HEK293 (cell line): ENCODE measurements at regions not wholly inside any gene's neighbourhood (a gene's known extent, or its start where the extent isn't known, plus 50 kb on each side); places are given as distances from the start of the nearest gene placed in this dataset.

ENCODE experiments used
- CTCF ChIA-PET: fragments of 350-600 bp; formaldehyde crosslinking; extraction: SDS; loops from one replicate; lab custom pipeline; 2021; ENCODE audit warnings: antibody characterized with exemption; lab: Yijun Ruan, JAX
- POLR2A ChIA-PET: fragments of 300-600 bp; formaldehyde crosslinking; extraction: SDS; loops from one replicate; lab custom pipeline; 2020; ENCODE audit warnings: antibody characterized with exemption, inconsistent platforms; lab: Yijun Ruan, JAX
- H3K27ac ChIP-seq: fragments of 200-500 bp; sonication (Bioruptor generic); 2 replicates; pipeline ENCODE4 v1.5.1; 2014; ENCODE audit warnings: low read depth, low read length, control low read depth, inconsistent platforms; ENCODE audit errors: extremely low read depth
- H3K36me3 ChIP-seq, 2 experiments: fragments of 200-500 bp in 1 of 2; sonication (Bioruptor generic) in 1 of 2; 1 replicate in 1 of 2; 2 replicates in 1 of 2; pipeline ENCODE4 v1.5.1; 2014 to 2017; ENCODE audit warnings: inconsistent platforms in 2 of 2, low read length in 2 of 2; ENCODE audit not compliant: control insufficient read depth in 2 of 2, insufficient read depth in 1 of 2
- H3K4me1 ChIP-seq: fragments of 200-500 bp; sonication (Bioruptor generic); 2 replicates; pipeline ENCODE4 v1.5.1; 2014; ENCODE audit warnings: mild to moderate bottlenecking, low read length, inconsistent platforms; ENCODE audit not compliant: control insufficient read depth, insufficient read depth
- H3K4me3 ChIP-seq: 2 replicates; pipeline ENCODE4 v1.5.1; 2011; ENCODE audit warnings: low read depth, mild to moderate bottlenecking, control low read depth, low read length, moderate library complexity
- H3K9me3 ChIP-seq: fragments of 200-500 bp; sonication (Bioruptor generic); 2 replicates; pipeline ENCODE4 v1.5.1; 2014; ENCODE audit warnings: low read depth, low read length, inconsistent platforms; ENCODE audit not compliant: control insufficient read depth, insufficient read depth
- ATF2 ChIP-seq: fragments of 450-650 bp; formaldehyde crosslinking; IDR thresholded peaks from 2 replicates; pipeline ENCODE4 v1.5.1; 2016; ENCODE audit warnings: missing biosample characterization, missing genetic modification characterization, low read depth
- EGR2 ChIP-seq: fragments of 450-650 bp; formaldehyde crosslinking; IDR thresholded peaks from 2 replicates; pipeline ENCODE4 v1.5.1; 2016; ENCODE audit warnings: low read depth, missing biosample characterization, missing genetic modification characterization
- KLF16 ChIP-seq: fragments of 450-650 bp; formaldehyde crosslinking; IDR thresholded peaks from 2 replicates; pipeline ENCODE4 v1.5.1; 2017; ENCODE audit warnings: missing biosample characterization, missing genetic modification characterization
- PRDM2 ChIP-seq: fragments of 450-650 bp; formaldehyde crosslinking; IDR thresholded peaks from 2 replicates; pipeline ENCODE4 v1.5.1; 2016; ENCODE audit warnings: missing biosample characterization, missing genetic modification characterization, borderline replicate concordance
- TCF7L2 ChIP-seq: IDR thresholded peaks from 2 replicates; pipeline ENCODE4 v1.6.1; 2011; ENCODE audit warnings: low read depth, mild to moderate bottlenecking, inconsistent platforms, low read length, moderate library complexity, borderline replicate concordance
- ZBTB26 ChIP-seq: fragments of 450-650 bp; formaldehyde crosslinking; optimal IDR thresholded peaks from 2 replicates; pipeline ENCODE3; 2016; ENCODE audit warnings: missing biosample characterization, mild to moderate bottlenecking, missing genetic modification characterization
- ZBTB49 ChIP-seq: fragments of 450-650 bp; formaldehyde crosslinking; IDR thresholded peaks from 2 replicates; pipeline ENCODE4 v1.5.1; 2016; ENCODE audit warnings: missing biosample characterization, missing genetic modification characterization, low read depth
- ZNF148 ChIP-seq: fragments of 450-650 bp; formaldehyde crosslinking; IDR thresholded peaks from 2 replicates; pipeline ENCODE4 v1.5.0; 2017; ENCODE audit warnings: missing biosample characterization, missing genetic modification characterization, borderline replicate concordance
- ZNF211 ChIP-seq: fragments of 450-650 bp; formaldehyde crosslinking; IDR thresholded peaks from 2 replicates; pipeline ENCODE4 v1.5.1; 2016; ENCODE audit warnings: low read depth, missing biosample characterization, missing genetic modification characterization
- ZNF26 ChIP-seq: fragments of 450-650 bp; formaldehyde crosslinking; IDR thresholded peaks from 2 replicates; pipeline ENCODE4 v1.5.1; 2016; ENCODE audit warnings: missing biosample characterization, missing genetic modification characterization
- ZNF350 ChIP-seq: fragments of 450-650 bp; formaldehyde crosslinking; IDR thresholded peaks from 2 replicates; pipeline ENCODE4 v1.5.0; 2017; ENCODE audit warnings: missing biosample characterization, mild to moderate bottlenecking, missing genetic modification characterization
- ZNF391 ChIP-seq: fragments of 450-650 bp; formaldehyde crosslinking; IDR thresholded peaks from 2 replicates; pipeline ENCODE4 v1.5.1; 2016; ENCODE audit warnings: low read depth, missing biosample characterization, missing genetic modification characterization, borderline replicate concordance
- ZNF394 ChIP-seq: fragments of 450-650 bp; formaldehyde crosslinking; IDR thresholded peaks from 2 replicates; pipeline ENCODE4 v1.5.1; 2016; ENCODE audit warnings: missing biosample characterization, missing genetic modification characterization, mild to moderate bottlenecking, moderate library complexity, borderline replicate concordance
- ZNF426 ChIP-seq: fragments of 450-650 bp; formaldehyde crosslinking; IDR thresholded peaks from 2 replicates; pipeline ENCODE4 v1.5.1; 2017; ENCODE audit warnings: missing biosample characterization, missing genetic modification characterization, mild to moderate bottlenecking, inconsistent platforms, moderate library complexity
- ZNF548 ChIP-seq: fragments of 450-650 bp; formaldehyde crosslinking; IDR thresholded peaks from 2 replicates; pipeline ENCODE4 v1.5.1; 2016; ENCODE audit warnings: missing biosample characterization, missing genetic modification characterization
- ZNF670 ChIP-seq: fragments of 450-650 bp; formaldehyde crosslinking; IDR thresholded peaks from 2 replicates; pipeline ENCODE4 v1.5.1; 2016; ENCODE audit warnings: missing biosample characterization, missing genetic modification characterization, low read depth
- ZNF701 ChIP-seq: fragments of 450-650 bp; formaldehyde crosslinking; IDR thresholded peaks from 2 replicates; pipeline ENCODE4 v1.5.1; 2016; ENCODE audit warnings: missing biosample characterization, missing genetic modification characterization
- ZNF768 ChIP-seq: fragments of 450-650 bp; formaldehyde crosslinking; IDR thresholded peaks from 2 replicates; pipeline ENCODE4 v1.5.1; 2018; ENCODE audit warnings: missing biosample characterization, mild to moderate bottlenecking, missing genetic modification characterization
- ZSCAN30 ChIP-seq: fragments of 450-650 bp; IDR thresholded peaks from 2 replicates; pipeline ENCODE4 v1.5.1; 2018; ENCODE audit warnings: missing biosample characterization, mild to moderate bottlenecking, missing genetic modification characterization, moderate library complexity
- ZXDB ChIP-seq: fragments of 450-650 bp; formaldehyde crosslinking; IDR thresholded peaks from 2 replicates; pipeline ENCODE4 v1.5.1; 2016; ENCODE audit warnings: missing biosample characterization, missing genetic modification characterization

- no peaks in the 10 kb centered on the region for H3K4me1 ChIP-seq
- ChIA-PET CTCF (interaction anchor here (0.7 kb wide), 1 partner anchor 120 kb away, joined by 4 read pairs; no protein-coding TSS in a partner anchor), POLR2A (no interaction called here)
- no peak overlapping the region for H3K27ac ChIP-seq
- no peaks in the 10 kb centered on the region for H3K36me3 ChIP-seq
- H3K9me3 ChIP-seq: no peaks in the 10 kb centered on the region
- H3K4me3 ChIP-seq: no peak overlapping the region
- no peak for TF ChIP-seq ZNF148 (tag by site-specific recombination)
- no peak for TF ChIP-seq ZNF391 (tag by site-specific recombination)
- peak; percentile 79 for TF ChIP-seq ATF2 (tag by site-specific recombination)
- no peak for TF ChIP-seq ZNF211
Observed at GRCh38 chr1:177609953-177610352, 359.9 kb downstream of the SEC16B start.

- no peak overlapping the region for H3K4me3 ChIP-seq
- H3K9me3 ChIP-seq: no peaks in the 10 kb centered on the region
- no peaks in the 10 kb centered on the region for H3K4me1 ChIP-seq
- no peak overlapping the region for H3K27ac ChIP-seq
- ChIA-PET CTCF (no interaction called here), POLR2A (no interaction called here)
- no peaks in the 10 kb centered on the region for H3K36me3 ChIP-seq
- TF ChIP-seq TCF7L2 (no peak), ZNF670 (no peak), ZNF394 (tag by site-specific recombination) (no peak), ZNF350 (tag by site-specific recombination) (no peak), ZBTB26 (tag by site-specific recombination) (no peak), EGR2 (no peak), ZXDB (tag by site-specific recombination) (no peak), ZNF26 (tag by site-specific recombination) (no peak), ZSCAN30 (tag by site-specific recombination) (no peak), ZNF548 (tag by site-specific recombination) (no peak), ZNF701 (tag by site-specific recombination) (no peak), KLF16 (tag by site-specific recombination) (no peak), ZBTB49 (tag by site-specific recombination) (no peak), PRDM2 (tag by site-specific recombination) (no peak), ZNF426 (tag by site-specific recombination) (no peak), ZNF768 (tag by site-specific recombination) (no peak)
Observed at GRCh38 chr1:177600936-177601335, 368.9 kb downstream of the SEC16B start.
